GM06990 (cell line): ENCODE measurements at regions not wholly inside any gene's neighbourhood (a gene's known extent, or its start where the extent isn't known, plus 50 kb on each side); places are given as distances from the start of the nearest gene placed in this dataset.

Source experiments
- DNase-seq: peaks from one replicate; pipeline ENCODE4 v3.0.0-alpha.2; 2011; ENCODE audit not compliant: insufficient read length; ENCODE audit errors: extremely low read depth
- H3K27me3 ChIP-seq: replicated peaks from 2 replicates; pipeline ENCODE4 v1.6.0; 2011; ENCODE audit warnings: low read length; ENCODE audit not compliant: control insufficient read depth, insufficient read depth
- H3K36me3 ChIP-seq: 2 replicates; pipeline ENCODE4 v1.5.1; 2011; ENCODE audit warnings: low read length; ENCODE audit not compliant: control insufficient read depth, insufficient read depth
- H3K4me3 ChIP-seq: replicated peaks from 2 replicates; pipeline ENCODE4 v1.5.1; 2011; ENCODE audit warnings: low read depth, mild to moderate bottlenecking, control low read depth, low read length
- TF ChIP-seq, protein P1 (sequence below): IDR thresholded peaks from 2 replicates; pipeline ENCODE4 v1.5.1; 2011; ENCODE audit warnings: low read length, control low read depth, mild to moderate bottlenecking, inconsistent platforms; ENCODE audit not compliant: insufficient read depth, poor library complexity, severe bottlenecking

DNA sequence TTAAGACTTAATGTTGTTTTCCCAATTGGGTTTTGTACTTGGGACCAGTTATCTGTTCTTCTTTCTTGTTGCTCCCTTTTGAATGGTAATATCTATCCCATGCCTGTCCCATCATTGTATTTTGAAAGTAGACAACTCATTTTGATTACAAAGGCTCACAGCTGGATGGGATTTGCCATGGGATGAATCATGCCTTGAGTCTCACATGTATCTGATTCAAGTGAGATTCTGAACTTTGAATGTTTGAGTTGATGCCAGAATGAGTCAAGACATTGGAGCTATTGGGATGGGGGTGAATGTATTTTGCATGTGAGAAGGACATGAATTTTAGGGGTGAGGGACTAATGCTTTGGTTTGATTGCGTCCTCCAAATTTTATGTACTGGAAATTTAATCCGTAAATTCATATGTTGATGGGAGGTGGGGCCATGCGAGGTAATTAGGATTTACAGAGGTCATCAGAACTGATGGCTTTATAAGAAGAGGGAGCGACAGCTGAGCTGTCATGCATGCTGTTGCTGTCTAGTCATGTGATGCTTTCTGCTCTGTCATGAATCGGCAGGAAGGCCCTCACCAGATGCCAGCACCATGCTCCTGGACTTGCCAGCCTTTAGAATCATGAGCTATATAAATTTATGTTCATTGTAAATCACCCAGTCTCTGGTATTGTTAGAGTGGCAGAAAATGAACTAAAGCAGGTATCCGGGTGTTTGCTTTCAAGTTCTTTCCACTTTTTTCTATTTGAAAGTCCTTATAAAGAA lies 741.3 kb upstream of the RAB6C start:
- TF ChIP-seq, protein P1, sequence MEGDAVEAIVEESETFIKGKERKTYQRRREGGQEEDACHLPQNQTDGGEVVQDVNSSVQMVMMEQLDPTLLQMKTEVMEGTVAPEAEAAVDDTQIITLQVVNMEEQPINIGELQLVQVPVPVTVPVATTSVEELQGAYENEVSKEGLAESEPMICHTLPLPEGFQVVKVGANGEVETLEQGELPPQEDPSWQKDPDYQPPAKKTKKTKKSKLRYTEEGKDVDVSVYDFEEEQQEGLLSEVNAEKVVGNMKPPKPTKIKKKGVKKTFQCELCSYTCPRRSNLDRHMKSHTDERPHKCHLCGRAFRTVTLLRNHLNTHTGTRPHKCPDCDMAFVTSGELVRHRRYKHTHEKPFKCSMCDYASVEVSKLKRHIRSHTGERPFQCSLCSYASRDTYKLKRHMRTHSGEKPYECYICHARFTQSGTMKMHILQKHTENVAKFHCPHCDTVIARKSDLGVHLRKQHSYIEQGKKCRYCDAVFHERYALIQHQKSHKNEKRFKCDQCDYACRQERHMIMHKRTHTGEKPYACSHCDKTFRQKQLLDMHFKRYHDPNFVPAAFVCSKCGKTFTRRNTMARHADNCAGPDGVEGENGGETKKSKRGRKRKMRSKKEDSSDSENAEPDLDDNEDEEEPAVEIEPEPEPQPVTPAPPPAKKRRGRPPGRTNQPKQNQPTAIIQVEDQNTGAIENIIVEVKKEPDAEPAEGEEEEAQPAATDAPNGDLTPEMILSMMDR, result no peak
- no peak for DNase-seq
- H3K36me3 ChIP-seq, result no peaks in the 10 kb centered on the region

DNA sequence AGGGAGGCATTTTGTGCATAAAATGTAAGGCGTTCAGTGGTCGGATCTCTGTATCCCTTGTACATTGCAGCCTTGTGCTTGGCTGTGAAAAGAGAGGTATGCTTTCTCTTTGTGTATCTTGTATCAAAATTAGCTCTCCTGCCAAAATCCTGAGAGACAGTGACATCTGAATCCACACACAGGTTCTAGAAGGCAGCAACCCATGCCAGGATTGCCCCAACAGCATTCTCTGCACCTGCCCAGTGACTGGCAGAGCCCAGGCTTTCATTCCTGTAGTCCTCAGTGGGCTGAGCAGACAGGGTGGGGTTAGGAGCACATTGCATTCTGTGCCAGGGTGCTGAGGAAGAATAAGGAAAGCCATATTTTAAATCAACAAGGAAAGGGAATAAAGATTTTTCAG lies 740.3 kb upstream of the RAB6C start:
- TF ChIP-seq, protein P1, result no peak
- Histone ChIP-seq H3K4me3 (no peak overlapping the region), H3K36me3 (no peaks in the 10 kb centered on the region), H3K27me3 (no peaks in the 10 kb centered on the region)
- no peak for DNase-seq

More for the DNA sequence above, 741.3 kb upstream of the RAB6C start:
- no peak overlapping the region for H3K4me3 ChIP-seq
- no peaks in the 10 kb centered on the region for H3K27me3 ChIP-seq

DNA sequence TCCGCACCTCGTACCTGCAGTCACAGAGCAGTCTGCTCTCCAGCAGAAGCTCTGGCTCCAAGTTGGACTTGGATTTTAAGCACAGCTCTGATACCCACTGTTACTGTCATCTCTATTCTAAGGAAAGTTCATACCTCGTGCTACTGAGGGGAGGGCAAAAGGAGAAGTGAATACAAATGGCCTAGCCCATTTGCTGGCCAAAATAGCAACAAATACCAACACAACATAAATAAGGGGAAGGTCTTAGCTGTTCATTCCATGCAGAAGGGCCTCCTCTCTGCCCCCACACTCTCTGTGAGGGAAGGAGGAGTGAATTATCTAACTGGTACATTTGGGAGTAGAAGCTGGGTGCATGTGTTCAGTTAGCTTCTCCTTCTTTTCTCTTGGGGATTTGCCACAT lies 739.4 kb upstream of the RAB6C start:
- TF ChIP-seq, protein P1, result no peak
- no peak overlapping the region for H3K4me3 ChIP-seq
- no peaks in the 10 kb centered on the region; the same call in 1 of the 2 replicates for H3K27me3 ChIP-seq
- no peak for DNase-seq
- H3K36me3 ChIP-seq, result no peaks in the 10 kb centered on the region

DNA sequence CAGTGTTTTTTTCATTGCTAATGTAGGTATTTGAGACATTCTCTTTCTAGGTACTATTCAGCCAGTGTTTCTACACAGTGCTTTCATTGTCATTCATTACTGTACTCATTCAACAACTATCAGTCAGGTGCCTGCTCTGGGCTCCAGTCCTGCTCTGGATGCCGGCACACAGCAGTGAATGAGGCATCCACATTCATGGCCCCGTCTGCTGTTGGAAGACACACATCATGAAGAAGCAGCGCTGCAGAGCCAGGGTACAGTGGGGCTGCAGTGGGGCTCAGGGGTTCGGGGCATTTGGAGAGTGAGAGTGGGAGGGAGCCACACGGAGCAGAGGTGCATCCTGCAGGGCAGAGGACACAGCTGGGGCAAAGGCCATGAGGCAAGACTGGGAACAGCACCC lies 737.2 kb upstream of the RAB6C start:
- DNase-seq, result no peak
- TF ChIP-seq, protein P1, result no peak
- Histone ChIP-seq H3K36me3 (no peaks in the 10 kb centered on the region), H3K4me3 (no peak overlapping the region), H3K27me3 (no peaks in the 10 kb centered on the region; the same call in 1 of the 2 replicates)

DNA sequence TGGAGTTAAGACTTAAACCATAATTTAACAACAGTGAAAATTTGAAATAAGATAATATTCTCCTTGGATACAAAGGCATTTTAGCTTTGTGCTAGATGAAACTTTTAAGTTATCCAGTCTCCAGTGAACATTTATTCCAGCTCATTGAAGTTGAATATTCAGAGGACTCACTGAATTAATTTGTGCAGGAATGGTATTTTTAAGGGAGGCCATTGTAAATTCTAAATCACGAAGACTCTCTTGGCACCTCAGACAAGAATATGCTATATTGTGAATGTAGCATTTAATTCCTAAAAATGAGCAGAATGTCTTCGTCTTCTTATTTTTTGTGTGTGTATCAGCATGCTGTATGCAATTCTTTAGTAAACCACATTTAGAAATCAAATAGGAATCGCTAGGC lies 731.7 kb upstream of the RAB6C start:
- Histone ChIP-seq H3K36me3 (no peaks in the 10 kb centered on the region), H3K4me3 (no peak overlapping the region), H3K27me3 (no peaks in the 10 kb centered on the region; the same call in 1 of the 2 replicates)
- no peak for DNase-seq
- TF ChIP-seq, protein P1, result no peak
